ENCODE measurements at regions not wholly inside any gene's neighbourhood (a gene's known extent, or its start where the extent isn't known, plus 50 kb on each side); places are given as distances from the start of the nearest gene placed in this dataset.

GRCh38 chr2:8209494-8209893 lies 472.4 kb upstream of the ID2 start:
- Mint-ChIP-seq H3K4me1 (no peaks in the 10 kb centered on the region), H3K27me3 (ENCODE audit: insufficient read depth, low read depth) (no peaks in the 10 kb centered on the region), H3K9me3 (peaks cover 23% of the 10 kb centered on the region), H3K36me3 (no peaks in the 10 kb centered on the region), H3K4me3 (no peak overlapping the region), H3K27ac (no peak overlapping the region)
- Histone ChIP-seq H3K27ac (no peak overlapping the region), H3K9me3 (ENCODE audit: low read depth) (peaks cover 8% of the 10 kb centered on the region), H3K36me3 (peaks cover 7% of the 10 kb centered on the region), H2AFZ (replicated peaks) (no peak overlapping the region), H3K4me3 (no peak overlapping the region), H3F3A (ENCODE audit: low read depth) (no peaks in the 10 kb centered on the region), H3K4me1 (no peaks in the 10 kb centered on the region), H3K79me2 (ENCODE audit: low read depth) (no peaks in the 10 kb centered on the region), H3K4me2 (no peak overlapping the region), H3K27me3 (no peaks in the 10 kb centered on the region), H4K20me1 (ENCODE audit: low read depth) (no peaks in the 10 kb centered on the region), H3K9ac (no peak overlapping the region)
- no peak for DNase-seq (ENCODE audit: low spot score)
- TF ChIP-seq EZH2 (IDR thresholded peaks at IDR 0.05), result no peak
- no peak for TF ChIP-seq EZH2phosphoT487 (IDR thresholded peaks at IDR 0.05)
- TF ChIP-seq, protein P1, sequence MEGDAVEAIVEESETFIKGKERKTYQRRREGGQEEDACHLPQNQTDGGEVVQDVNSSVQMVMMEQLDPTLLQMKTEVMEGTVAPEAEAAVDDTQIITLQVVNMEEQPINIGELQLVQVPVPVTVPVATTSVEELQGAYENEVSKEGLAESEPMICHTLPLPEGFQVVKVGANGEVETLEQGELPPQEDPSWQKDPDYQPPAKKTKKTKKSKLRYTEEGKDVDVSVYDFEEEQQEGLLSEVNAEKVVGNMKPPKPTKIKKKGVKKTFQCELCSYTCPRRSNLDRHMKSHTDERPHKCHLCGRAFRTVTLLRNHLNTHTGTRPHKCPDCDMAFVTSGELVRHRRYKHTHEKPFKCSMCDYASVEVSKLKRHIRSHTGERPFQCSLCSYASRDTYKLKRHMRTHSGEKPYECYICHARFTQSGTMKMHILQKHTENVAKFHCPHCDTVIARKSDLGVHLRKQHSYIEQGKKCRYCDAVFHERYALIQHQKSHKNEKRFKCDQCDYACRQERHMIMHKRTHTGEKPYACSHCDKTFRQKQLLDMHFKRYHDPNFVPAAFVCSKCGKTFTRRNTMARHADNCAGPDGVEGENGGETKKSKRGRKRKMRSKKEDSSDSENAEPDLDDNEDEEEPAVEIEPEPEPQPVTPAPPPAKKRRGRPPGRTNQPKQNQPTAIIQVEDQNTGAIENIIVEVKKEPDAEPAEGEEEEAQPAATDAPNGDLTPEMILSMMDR (IDR thresholded peaks at IDR 0.05), result no peak

DNA sequence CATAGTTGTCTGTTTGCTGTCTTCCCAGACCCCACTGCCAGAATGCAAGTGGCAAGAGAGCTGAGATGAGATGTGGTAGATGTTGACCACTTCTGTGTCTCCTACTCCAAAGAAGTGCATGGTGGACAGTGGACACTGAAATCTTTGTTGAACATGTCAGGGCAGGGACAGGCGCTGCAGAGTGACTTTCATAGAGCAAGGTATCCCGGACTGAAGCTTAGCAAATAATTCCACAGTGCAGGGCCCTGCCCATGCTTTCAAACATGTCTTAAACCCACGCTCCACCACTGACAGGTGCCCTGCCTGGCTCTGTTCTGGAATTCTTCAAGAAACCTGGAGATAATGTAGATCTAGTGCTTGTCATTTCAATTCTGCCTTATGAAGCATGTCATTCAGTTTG lies 470.5 kb upstream of the ID2 start:
- Histone ChIP-seq H2AFZ (replicated peaks) (no peak overlapping the region), H3K4me3 (no peak overlapping the region), H3F3A (ENCODE audit: low read depth) (peaks cover 2% of the 10 kb centered on the region), H4K20me1 (ENCODE audit: low read depth) (no peaks in the 10 kb centered on the region), H3K79me2 (ENCODE audit: low read depth) (no peaks in the 10 kb centered on the region), H3K4me2 (no peak overlapping the region), H3K27ac (no peak overlapping the region), H3K27me3 (no peaks in the 10 kb centered on the region), H3K9me3 (ENCODE audit: low read depth) (peaks cover 8% of the 10 kb centered on the region), H3K4me1 (peaks cover 9% of the 10 kb centered on the region), H3K9ac (no peak overlapping the region), H3K36me3 (peaks cover 7% of the 10 kb centered on the region)
- DNase-seq (ENCODE audit: low spot score), result no peak
- TF ChIP-seq EZH2phosphoT487 (IDR thresholded peaks at IDR 0.05) (no peak), EZH2 (IDR thresholded peaks at IDR 0.05) (no peak)
- TF ChIP-seq, protein P1 (IDR thresholded peaks at IDR 0.05), result no peak
- H3K4me1 Mint-ChIP-seq, result peaks cover under 1% of the 10 kb centered on the region
- no peaks in the 10 kb centered on the region for H3K36me3 Mint-ChIP-seq
- no peak overlapping the region for H3K27ac Mint-ChIP-seq
- H3K27me3 Mint-ChIP-seq (ENCODE audit: insufficient read depth, low read depth), result no peaks in the 10 kb centered on the region
- peaks cover 23% of the 10 kb centered on the region for H3K9me3 Mint-ChIP-seq
- H3K4me3 Mint-ChIP-seq, result no peak overlapping the region

- Histone ChIP-seq H3F3A (ENCODE audit: low read depth) (peaks cover 10% of the 10 kb centered on the region), H3K36me3 (peaks cover 7% of the 10 kb centered on the region), H4K20me1 (ENCODE audit: low read depth) (no peaks in the 10 kb centered on the region), H2AFZ (replicated peaks) (no peak overlapping the region), H3K79me2 (ENCODE audit: low read depth) (no peaks in the 10 kb centered on the region), H3K27ac (no peak overlapping the region), H3K27me3 (no peaks in the 10 kb centered on the region), H3K9ac (no peak overlapping the region), H3K4me1 (peaks cover 17% of the 10 kb centered on the region), H3K9me3 (ENCODE audit: low read depth) (peaks cover 8% of the 10 kb centered on the region), H3K4me2 (no peak overlapping the region), H3K4me3 (no peak overlapping the region)
- H3K4me1 Mint-ChIP-seq, result peaks cover 7% of the 10 kb centered on the region
- no peaks in the 10 kb centered on the region for H3K27me3 Mint-ChIP-seq (ENCODE audit: insufficient read depth, low read depth)
- DNase-seq (ENCODE audit: low spot score), result no peak
- TF ChIP-seq EZH2 (IDR thresholded peaks at IDR 0.05), result no peak
- no peak for TF ChIP-seq EZH2phosphoT487 (IDR thresholded peaks at IDR 0.05)
- TF ChIP-seq, protein P1 (IDR thresholded peaks at IDR 0.05), result no peak
- H3K27ac Mint-ChIP-seq, result no peak overlapping the region
- H3K9me3 Mint-ChIP-seq, result peaks cover 19% of the 10 kb centered on the region
- H3K36me3 Mint-ChIP-seq, result no peaks in the 10 kb centered on the region
- H3K4me3 Mint-ChIP-seq, result no peak overlapping the region
Measured at GRCh38 chr2:8212239-8212638, 469.6 kb upstream of the ID2 start.
